HEK293T (cell line): ENCODE measurements at regions not wholly inside any gene's neighbourhood (a gene's known extent, or its start where the extent isn't known, plus 50 kb on each side); places are given as distances from the start of the nearest gene placed in this dataset.

Source experiments
- ARNT ChIP-seq: fragments of 450-650 bp; IDR thresholded peaks from 2 replicates; pipeline ENCODE4 v1.6.1; 2017; ENCODE audit warnings: mild to moderate bottlenecking
- BHLHE40 ChIP-seq: fragments of 450-650 bp; IDR thresholded peaks from 2 replicates; pipeline ENCODE4 v1.6.1; 2016; ENCODE audit warnings: mild to moderate bottlenecking, moderate library complexity, borderline replicate concordance
- ELF4 ChIP-seq: fragments of 450-650 bp; IDR thresholded peaks from 2 replicates; pipeline ENCODE4 v1.6.1; 2017; ENCODE audit warnings: antibody characterized with exemption
- FOXA1 ChIP-seq: fragments of 450-650 bp; IDR thresholded peaks from 2 replicates; pipeline ENCODE4 v1.6.1; 2016; ENCODE audit warnings: mild to moderate bottlenecking
- FOXK2 ChIP-seq: fragments of 450-650 bp; IDR thresholded peaks from 2 replicates; pipeline ENCODE4 v1.6.1; 2016; ENCODE audit warnings: mild to moderate bottlenecking
- HDGF ChIP-seq: fragments of 450-650 bp; IDR thresholded peaks from 2 replicates; pipeline ENCODE4 v1.6.1; 2017; ENCODE audit warnings: antibody characterized with exemption, borderline replicate concordance
- NFRKB ChIP-seq: fragments of 450-650 bp; IDR thresholded peaks from 2 replicates; pipeline ENCODE4 v1.6.1; 2016; ENCODE audit warnings: mild to moderate bottlenecking, moderate library complexity
- SP1 ChIP-seq: fragments of 450-650 bp; IDR thresholded peaks from 2 replicates; pipeline ENCODE4 v1.6.1; 2017
- SUZ12 ChIP-seq: fragments of 450-650 bp; IDR thresholded peaks from 2 replicates; pipeline ENCODE4 v1.6.1; 2016; ENCODE audit warnings: mild to moderate bottlenecking
- TARDBP ChIP-seq: fragments of 450-650 bp; IDR thresholded peaks from 2 replicates; pipeline ENCODE4 v1.6.1; 2016
- ZNF384 ChIP-seq: fragments of 450-650 bp; IDR thresholded peaks from 2 replicates; pipeline ENCODE4 v1.6.1; 2016

DNA sequence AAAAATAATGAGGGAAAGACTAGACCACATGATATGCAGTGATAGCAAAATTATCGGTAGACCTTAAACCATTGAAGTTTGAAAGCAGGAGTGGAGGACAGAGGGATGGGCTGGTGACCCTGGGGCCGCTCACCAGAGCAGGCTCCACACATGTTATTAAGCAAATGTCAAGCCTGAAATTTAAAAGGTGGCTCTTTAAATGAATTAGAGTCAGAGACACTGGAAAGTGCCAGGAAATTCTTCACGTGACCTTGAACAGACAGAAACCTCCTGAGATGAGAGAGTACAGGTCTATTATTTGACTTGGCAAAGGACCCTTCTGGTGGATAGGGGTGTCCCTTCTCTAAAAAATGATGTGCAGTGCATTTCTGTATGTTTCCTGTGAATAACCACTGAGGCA, 111.0 kb upstream of the CPEB4 start:
- no peak for TF ChIP-seq ZNF384
- no peak for TF ChIP-seq SP1
- no peak for TF ChIP-seq FOXK2
- TF ChIP-seq BHLHE40 = no peak
- TF ChIP-seq SUZ12 = no peak
- no peak for TF ChIP-seq ARNT
- no peak for TF ChIP-seq ELF4
- TF ChIP-seq TARDBP = no peak
- no peak for TF ChIP-seq HDGF
- TF ChIP-seq FOXA1 = no peak
- no peak for TF ChIP-seq NFRKB
